Activated CD4-positive, alpha-beta T cell treated with anti-CD3 and anti-CD28 coated beads, Interleukin-2, amount 50 U/mL, for 24 hours (primary cell): ENCODE measurements at regions not wholly inside any gene's neighbourhood (a gene's known extent, or its start where the extent isn't known, plus 50 kb on each side); places are given as distances from the start of the nearest gene placed in this dataset.
"Not testable (repeated sequence)": the region's sequence is repeated elsewhere in the genome, so short reads cannot be mapped to it uniquely, and the experiment has no call there.

ENCODE experiments used
- DNase-seq, 2 donors: peaks; one replicate each; pipeline ENCODE4 v3.0.0-alpha.2; 2020; ENCODE audit warnings: low read depth in 1 of 2, low spot score in 1 of 2

DNA sequence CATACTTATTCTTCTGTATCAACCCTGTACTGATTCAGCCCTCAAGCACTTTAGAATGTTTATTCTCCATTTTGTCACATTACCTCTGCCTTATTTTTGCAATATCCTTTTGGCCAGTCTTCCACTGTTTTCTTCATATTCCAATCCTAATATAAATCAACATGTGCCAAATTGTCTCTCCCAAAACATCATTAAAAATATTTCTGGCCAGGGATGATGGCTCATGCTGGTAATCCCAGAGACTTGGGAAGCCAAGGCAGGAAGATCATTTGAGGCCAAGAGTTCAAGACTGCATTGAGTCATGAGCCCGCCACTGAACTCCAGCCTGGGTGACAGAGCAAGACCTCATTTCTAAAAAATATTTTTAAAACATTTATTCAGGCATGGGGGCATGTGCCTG is 641.4 kb upstream of the CBLB start:
- no peak for DNase-seq

DNA sequence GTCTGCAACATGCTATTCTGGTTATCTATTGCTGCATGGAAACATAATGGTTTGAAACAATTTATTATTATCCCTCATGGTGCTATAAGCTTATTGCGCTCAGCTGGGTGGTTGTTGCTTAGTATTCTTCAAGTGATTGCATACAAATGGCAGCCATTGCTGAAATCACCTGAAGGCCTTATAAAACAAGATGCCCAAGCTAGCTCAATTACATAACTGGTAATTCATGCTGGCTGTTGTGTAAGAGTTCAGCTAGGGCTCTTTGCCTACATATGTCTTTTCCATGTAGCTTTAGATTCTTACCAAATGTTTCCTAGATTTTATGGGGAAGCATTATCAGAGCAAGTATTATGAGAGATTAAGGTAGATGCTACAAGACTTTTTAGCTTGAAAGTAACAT is 644.0 kb upstream of the CBLB start:
- no peak for DNase-seq

DNA sequence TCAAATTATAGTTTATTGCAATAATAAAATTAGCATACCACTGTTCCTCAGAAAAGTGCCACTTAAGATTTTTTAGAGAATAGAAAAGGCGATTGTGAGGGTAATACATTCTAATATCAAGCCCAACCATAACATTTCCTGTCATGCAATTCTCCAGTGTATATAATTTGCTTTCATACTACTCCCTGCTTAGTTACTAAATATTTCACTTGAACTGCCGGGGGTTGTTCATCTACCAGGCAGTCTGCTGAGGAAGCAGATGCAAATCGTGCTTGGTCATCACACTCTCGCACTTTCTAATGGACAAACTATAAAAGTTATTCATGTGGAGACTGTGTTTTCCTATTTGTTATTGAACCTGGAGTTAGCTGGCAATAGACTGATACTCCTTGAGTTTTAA is 645.6 kb upstream of the CBLB start:
- DNase-seq: no peak

DNA sequence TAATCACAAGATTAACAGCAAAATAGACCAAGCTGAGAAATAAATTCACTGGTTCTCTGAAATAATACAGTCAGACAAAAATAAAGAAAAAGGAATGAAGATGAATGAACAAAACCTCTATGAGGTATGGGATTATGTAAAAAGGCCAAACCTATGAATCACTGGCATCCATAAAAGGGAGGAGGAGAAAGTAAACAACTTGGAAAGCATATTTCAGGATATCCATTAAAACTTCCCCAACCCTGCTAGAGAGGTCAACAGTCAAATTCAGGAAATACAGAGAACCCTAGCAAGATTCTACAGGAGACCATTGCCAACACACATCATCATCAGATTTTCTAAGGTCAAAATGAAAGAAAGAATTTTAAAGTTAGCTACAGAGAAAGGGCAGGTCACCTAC is 649.7 kb upstream of the CBLB start:
- no peak for DNase-seq

DNA sequence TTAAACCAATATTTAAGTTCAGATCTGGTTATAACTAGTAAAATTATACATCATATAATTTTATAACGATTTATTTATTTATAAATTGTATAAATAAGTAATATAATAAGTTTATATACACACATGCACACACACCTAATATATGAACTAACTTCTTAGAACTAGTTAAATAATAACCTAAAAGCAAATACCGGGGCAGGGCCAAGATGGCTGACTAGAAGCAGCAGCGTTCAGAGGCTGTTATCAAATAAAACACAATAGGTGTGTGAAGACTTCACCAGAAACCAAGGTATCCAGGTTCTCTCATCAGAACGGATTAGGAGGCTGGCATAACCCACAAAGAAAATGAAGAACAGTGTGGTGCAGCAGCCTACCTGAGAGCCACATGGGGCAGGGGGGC is 653.6 kb upstream of the CBLB start:
- no peak for DNase-seq

DNA sequence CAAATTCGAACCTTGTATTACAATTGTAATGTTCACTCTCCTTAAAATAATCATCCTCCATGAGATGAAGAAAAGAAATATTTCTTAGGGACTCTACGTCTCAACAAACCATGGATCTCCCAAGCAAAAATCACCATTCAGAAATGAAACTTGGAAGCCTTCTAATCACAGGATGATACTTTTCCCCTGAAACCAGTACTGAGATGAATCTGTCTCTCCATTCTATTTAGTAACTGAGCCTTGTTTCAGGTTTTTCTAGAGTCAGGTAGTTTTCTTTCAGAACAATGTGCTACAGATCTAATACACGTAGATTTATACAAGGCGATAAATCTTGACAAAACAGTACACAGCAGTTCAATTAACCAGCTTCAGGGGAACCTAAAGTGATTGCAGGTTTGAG is 660.1 kb upstream of the CBLB start:
- DNase-seq: no peak

DNA sequence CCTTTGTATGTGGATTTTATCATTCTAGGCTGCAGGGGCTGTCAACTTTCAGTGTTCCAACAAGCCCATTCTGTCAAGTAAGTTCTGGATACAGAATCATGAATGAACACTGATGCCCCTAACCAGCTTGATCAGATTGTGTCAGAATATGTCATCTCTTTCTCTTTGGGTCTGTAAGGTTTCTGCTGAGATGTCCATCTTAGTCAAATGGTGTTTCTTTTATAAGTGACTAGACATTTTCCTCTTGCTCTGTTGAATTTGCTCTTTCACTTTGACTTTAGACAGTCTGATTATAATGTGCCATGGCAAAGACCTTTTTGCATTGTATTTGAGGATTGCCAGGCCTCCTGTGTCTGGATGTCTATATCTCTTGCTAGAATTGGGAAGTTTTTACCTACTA is 660.9 kb upstream of the CBLB start:
- no peak for DNase-seq

DNA sequence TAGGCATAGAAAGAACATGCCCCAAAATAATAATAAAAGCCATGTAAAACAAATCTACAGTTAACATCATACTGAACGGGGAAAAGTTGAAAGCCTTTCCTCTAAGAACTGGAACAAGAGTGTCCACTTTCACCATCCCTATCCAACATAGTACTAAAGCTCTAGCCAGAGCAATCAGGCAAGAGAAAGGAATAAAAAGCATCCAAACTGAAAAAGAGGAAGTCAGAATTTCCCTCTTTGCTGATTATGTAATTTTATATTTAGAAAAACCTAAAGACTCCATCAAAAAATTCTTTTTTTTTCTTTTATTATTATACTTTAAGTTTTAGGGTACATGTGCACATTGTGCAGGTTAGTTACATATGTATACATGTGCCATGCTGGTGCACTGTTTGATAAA is 661.6 kb upstream of the CBLB start:
- no peak for DNase-seq

DNA sequence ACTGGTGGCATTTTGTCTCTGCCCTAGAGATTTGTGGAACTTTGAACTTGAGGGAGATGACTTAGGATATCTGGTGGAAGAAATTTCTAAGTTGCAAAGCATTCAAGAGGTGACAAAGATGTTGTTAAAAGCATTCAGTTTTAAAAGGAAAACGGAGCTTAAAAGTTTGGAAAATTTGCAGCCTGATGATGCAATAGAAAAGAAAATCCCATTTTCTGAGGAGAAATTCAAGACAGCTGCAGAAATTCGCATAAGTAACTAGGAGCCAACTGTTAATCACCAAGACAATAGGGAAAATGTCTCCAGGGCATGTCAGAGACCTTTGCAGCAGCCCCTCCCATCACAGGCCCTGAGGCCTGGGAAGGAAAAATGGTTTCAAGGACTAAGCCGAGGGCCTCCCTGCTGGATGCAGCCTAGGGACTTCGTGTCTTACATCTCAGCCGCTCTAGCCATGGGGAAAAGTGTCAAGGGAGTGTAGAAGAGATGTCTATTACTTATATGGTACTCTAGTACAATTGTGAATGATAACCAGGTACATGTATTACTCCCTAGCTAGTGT is 663.0 kb upstream of the CBLB start:
- DNase-seq: not testable (repeated sequence)

DNA sequence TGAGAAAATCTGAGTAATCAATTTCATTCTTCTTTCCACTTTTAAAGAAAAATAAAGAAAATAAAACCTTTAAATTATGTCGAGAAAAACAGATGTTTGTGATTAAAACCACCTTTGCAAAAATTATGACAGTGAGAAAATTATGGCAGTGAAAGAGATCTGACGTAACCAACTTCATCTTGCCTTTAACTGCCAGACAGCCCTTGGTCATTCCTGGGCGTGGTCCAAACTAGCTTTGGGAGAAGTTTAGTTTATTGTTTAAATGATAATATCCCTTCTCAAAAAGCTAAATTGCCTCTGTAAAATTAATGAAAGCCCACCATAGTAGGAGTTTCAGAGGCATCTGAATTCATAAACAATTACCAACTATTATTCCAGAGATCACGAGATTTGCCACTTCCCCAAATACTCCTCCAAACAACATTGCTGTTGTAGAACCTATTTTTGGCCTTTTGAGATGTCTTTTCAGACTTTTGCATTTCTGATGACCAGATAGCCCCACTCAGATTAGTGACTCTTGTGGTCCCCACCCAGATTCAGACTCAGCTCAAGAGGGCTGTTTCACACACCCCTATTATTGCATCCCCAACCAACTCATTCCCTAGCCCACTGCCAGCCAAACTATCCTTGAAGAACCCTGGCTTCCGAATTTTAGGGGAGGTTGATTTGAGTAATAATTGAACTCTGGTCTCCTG is 664.4 kb upstream of the CBLB start:
- DNase-seq: no peak

DNA sequence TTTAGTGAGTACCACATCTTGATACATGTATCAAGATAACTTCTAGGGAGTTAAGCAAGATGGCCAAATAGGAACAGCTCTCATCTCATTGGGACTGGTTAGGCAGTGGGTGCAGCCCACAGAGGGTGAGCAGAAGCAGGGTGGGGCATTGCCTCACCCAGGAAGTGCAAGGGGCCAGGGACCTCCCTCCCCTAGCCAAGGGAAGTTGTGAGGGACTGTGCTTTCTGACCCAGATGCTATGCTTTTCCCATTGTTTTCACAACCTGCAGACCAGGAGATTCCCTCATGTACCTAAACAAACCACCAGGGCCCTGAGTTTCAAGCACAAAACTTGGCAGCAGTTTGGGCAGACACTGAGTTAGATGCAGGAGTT is 665.0 kb upstream of the CBLB start:
- no peak for DNase-seq

DNA sequence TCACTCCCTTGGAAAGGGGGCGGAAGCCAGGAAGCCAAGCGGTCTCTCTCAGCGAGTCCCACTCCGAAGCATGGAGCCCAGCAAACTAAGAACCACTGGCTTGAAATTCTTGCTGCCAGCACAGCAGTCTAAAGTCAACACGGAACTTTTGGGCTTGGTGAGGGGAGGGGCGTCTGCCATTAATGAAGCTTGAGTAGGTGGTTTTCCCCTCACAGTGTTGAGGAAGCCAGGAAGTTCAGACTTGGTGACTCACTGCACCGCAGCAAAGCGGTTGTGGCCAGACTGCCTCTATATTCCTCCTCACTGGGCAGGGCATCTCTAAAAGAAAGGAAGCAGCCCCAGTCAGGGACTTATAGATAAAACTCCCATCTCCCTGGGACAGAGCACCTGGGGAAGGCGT is 665.4 kb upstream of the CBLB start:
- DNase-seq: peak; percentile 9 to 30

DNA sequence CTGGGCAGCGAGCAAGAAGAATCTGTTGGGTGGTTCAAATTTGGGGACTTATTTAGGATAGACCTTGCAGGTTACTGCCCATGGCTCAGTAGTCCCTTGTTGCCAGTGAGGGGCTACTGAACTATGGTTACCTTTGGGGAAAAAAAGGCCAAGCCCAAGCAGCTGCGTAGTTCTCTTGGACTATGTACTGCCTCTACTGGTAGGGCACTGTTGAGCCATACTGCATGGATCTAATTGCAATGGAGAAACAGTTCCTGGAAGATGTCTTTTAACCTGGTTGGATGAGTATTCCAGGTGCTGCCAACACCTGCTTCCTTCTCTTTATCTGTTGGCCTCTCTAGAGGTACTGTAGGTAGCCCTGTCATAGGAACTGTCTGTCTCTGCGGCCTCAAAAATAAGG is 671.9 kb upstream of the CBLB start:
- DNase-seq: no peak

DNA sequence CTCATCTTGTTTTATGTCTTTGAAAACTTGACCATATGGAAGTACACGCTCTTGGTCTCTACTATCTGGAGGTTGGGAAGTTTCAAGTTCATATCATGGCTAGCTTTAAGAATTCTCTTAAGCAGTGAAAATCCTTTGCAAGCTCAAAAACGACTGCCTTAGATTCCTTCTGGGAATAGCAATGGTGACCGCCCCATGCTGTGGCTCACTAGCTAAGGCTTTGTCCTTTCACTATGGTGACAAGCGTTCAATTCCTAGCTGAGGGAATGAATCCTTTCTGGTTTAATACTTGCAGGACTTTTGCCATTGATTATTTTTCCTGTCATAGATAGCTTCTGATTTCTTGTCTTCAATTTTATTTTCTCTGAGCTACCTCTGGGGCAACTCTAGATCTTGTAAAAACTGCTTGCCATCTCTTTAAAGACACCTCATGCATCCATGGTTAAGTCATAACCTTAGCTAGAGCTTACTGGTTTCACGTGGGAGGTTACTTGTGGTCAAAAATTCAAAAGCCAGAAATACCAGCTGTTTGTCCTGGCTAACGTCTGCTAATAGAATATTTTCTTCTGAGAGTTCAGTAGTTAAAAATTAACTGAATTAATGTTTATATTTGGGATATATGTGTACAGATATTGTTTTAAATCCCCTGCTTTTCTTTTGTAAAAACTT is 673.4 kb upstream of the CBLB start:
- no peak for DNase-seq

DNA sequence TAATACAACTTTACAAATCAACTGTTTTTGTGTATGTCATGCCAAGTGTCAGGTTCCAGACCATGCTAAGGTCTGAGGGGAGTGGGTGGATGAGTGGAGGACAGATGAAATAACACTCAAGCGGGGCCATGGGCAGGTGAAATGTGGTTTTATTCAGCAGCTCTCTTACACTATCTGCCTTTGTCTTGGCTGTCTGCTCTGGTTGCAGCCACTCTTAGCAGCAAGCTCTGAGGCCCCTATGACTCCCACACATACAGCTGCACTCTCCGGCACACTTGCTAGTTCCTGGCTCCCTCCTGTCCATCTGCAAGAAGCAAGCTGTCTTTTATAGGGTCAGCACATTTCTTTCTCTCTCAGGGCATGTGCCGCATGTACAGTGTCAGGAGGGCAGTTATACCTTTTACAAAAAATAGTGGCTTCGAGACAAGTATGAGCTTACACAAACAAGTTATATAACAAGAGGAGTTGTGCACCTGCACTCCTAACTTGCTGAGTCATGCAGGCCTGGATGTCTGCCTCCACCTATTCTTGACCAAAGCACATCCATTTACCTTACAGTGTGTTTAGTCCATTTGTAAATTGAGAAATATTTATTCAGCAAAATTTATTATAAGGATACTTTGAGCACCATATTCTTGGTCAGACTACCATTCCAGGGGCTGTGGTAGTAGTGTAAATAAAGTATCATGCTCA is 683.7 kb upstream of the CBLB start:
- DNase-seq: no peak

DNA sequence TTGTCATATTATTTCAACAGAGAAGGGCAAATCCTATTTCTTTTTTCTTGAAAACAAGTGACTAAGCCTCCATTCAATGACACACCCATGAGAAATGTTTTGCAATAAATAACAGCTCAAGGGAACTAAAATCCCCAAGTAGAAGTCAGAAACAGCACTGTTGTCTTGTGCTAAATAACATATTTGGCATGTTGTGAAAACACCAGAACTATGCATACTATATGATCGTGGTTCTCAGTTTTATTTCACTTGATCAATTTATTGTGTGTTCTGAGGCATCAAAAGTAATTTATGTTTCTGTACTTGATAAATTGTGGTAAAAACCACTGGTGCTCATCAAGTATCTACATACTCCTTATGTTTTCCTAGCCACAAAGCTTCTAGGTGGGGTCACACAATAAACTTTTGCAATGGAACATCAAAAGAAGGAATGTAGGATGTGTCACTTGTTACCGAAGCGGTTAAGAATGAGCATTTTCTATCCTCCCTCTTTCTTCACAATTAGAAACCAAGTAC is 691.7 kb upstream of the CBLB start:
- no peak for DNase-seq

DNA sequence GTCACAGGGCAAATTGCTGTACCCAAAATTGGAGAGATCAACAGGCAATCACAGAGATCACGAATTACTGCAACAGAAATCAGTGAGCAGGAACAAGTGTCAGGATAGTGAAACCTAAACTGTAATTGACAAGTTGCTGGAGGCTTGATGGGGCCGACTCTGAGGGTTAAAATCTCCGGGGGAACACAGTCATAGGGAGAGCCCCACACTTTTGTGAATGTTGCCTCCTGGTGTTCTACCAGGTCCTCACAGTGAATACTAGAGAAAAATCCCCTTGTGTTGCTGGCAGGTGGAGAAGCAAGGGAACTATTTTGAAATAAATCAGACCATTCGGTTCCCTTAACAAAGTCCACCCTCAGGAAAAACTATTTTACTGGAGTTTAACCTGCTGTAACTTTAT is 697.5 kb upstream of the CBLB start:
- DNase-seq: peak in 1 of 2 donors; percentile 0

DNA sequence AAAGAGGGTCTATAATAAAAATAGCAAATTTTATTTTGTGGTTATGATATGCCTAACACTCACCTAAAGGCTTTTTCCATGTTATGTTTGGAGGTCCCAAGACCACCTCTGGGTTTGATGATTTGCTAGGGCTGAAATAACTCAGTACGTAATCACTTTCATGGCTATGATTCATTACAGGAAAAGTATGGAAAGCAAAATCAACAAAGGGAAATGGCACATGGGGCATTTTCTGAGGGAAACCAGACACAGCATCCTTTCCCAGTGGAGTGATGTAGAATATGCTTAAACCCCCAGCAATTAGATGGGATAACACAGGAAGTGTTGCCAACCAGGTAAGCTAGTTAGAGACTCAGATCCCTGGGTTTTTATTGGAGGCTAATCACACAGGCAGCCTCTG is 701.6 kb upstream of the CBLB start:
- DNase-seq: no peak

DNA sequence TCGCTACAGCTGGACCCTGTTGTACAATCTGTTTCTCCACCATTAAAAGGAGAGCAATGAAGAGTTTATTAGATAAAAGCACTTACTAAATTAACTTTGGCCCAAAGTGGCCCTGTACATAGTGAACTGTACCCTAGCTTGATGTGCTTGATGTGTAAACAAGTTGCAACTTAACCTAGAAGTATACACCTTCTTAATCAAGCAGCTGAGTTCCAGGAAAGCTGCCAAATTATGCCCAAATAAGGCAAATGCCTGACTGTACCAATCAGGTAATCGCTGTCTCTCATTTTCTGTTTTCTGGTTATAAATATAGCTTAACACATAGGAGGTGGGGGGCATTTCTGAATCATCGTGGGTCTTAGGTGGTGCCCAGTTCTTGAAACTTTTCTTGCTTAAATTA is 704.8 kb upstream of the CBLB start:
- no peak for DNase-seq

DNA sequence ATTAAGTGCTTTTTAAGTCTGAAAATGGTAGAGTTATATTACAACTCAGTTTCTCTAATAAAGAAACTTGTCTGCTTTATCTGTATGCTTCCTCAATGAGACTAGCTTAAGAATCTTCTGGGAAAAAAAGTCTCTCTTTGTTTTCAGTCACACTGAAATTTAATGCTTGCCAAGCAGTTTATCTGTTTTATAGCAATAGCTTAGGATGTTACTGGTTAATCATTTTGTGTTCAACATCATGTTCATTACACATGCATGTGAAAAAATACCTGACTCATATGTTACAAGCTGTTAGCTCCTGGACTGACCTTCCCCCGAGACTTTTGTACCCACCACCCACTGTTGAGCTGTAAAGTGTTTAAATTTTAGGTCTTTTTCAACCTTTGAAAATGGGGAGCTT is 706.2 kb upstream of the CBLB start:
- no peak for DNase-seq

DNA sequence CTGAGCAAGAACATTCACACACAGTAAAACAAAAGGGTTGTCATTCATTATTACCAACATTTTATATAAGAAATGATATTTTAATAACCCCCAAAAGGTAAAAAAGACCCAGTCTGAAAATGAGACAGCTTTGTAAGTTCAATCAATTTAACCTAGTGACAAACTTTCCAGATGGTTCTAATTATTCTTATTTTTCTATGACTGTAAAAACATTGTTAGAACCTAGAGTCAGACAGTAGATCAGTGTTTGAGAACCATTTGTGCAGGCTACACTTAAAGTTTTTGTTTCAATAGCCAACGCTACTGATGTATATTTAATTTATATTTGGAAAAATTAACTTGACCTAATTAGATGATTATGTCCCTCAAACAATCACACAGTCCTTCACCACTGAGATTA is 708.4 kb upstream of the CBLB start:
- DNase-seq: no peak

DNA sequence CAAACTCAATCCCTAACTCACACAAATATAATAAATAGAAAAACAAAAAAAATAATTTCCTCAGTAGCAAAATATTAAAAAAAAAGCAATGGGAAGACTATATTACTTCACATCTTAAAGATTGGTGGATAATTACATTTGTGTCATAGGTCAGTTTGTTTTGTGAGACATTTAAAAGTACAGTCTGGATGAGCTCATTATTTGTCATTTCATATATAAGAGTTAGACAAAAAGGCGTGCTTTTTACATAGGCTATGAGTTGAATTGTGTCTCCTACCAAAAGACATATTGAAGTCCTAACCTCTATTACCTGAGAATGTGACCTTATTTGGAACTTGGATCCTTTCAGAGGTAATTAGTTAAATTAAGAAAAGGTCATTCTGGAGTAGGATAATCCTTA is 710.1 kb upstream of the CBLB start:
- DNase-seq: no peak
